GM12878 (cell line): ENCODE measurements at regions not wholly inside any gene's neighbourhood (a gene's known extent, or its start where the extent isn't known, plus 50 kb on each side); places are given as distances from the start of the nearest gene placed in this dataset.
"Not testable (repeated sequence)": the region's sequence is repeated elsewhere in the genome, so short reads cannot be mapped to it uniquely, and the experiment has no call there.

Experiments
- CREB1 ChIP-seq: IDR thresholded peaks from 2 replicates; pipeline ENCODE4 v1.6.1; 2012; ENCODE audit warnings: low read depth, mild to moderate bottlenecking, inconsistent platforms
- CTCF ChIP-seq, 3 experiments: IDR thresholded peaks in 2 of 3; conservative IDR thresholded peaks in 1 of 3; 2 replicates each; pipeline ENCODE4 v1.5.1; 2011; ENCODE audit warnings: low read depth in 3 of 3, low read length in 3 of 3, mild to moderate bottlenecking in 3 of 3, control low read depth in 2 of 3, moderate library complexity in 2 of 3, inconsistent platforms in 1 of 3, mixed read lengths in 1 of 3; ENCODE audit not compliant: control insufficient read depth in 2 of 3, insufficient read depth in 1 of 3; ENCODE audit errors: extremely low read depth in 1 of 3
- IRF3 ChIP-seq: fragments of 450-650 bp; IDR thresholded peaks from 2 replicates; pipeline ENCODE4 v1.6.1; 2014; ENCODE audit warnings: mild to moderate bottlenecking
- JUND ChIP-seq: IDR thresholded peaks from 2 replicates; pipeline ENCODE4 v1.6.1; 2012; ENCODE audit warnings: low read depth, mild to moderate bottlenecking, low read length, improper control_type of control experiment, moderate library complexity
- MYB ChIP-seq: fragments of 150-350 bp; IDR thresholded peaks from 2 replicates; pipeline ENCODE4 v1.6.1; 2014; ENCODE audit warnings: mild to moderate bottlenecking, low read depth, low read length, borderline replicate concordance
- NFYB ChIP-seq: IDR thresholded peaks from 2 replicates; pipeline ENCODE4 v1.6.1; 2011; ENCODE audit warnings: low read depth, mild to moderate bottlenecking, low read length, improper control_type of control experiment, moderate library complexity; ENCODE audit not compliant: insufficient read depth
- POLR2A ChIP-seq: IDR thresholded peaks from 2 replicates; pipeline ENCODE4 v1.6.1; 2011; ENCODE audit warnings: low read depth, mild to moderate bottlenecking, low read length
- RAD21 ChIP-seq: IDR thresholded peaks from 2 replicates; pipeline ENCODE4 v1.6.1; 2011; ENCODE audit warnings: mild to moderate bottlenecking, low read depth, low read length, moderate library complexity; ENCODE audit not compliant: insufficient read depth
- SIX5 ChIP-seq: IDR thresholded peaks from 2 replicates; pipeline ENCODE4 v1.6.1; 2011; ENCODE audit warnings: mild to moderate bottlenecking, low read depth, low read length, moderate library complexity; ENCODE audit not compliant: severe bottlenecking
- SUPT20H ChIP-seq: IDR thresholded peaks from 2 replicates; pipeline ENCODE4 v1.6.1; 2011; ENCODE audit warnings: low read depth, mild to moderate bottlenecking, low read length, moderate library complexity, borderline replicate concordance; ENCODE audit not compliant: control insufficient read depth
- YY1 ChIP-seq: IDR thresholded peaks from 2 replicates; pipeline ENCODE4 v1.6.1; 2011; ENCODE audit warnings: low read depth, mild to moderate bottlenecking, low read length

GRCh38 chr1:143799568-143800187 is 172.1 kb downstream of the FAM72C start:
- TF ChIP-seq POLR2A; MYB; CTCF (IDR thresholded peaks at IDR 0.05 in 2 of 3, conservative IDR thresholded peaks at IDR 0.05 in 1 of 3; ENCODE audit: control insufficient read depth in 2 of 3, extremely low read depth in 1 of 3, insufficient read depth in 1 of 3, low read depth in 3 of 3, low read length in 3 of 3); CREB1; YY1; SIX5; NFYB; JUND; RAD21; SUPT20H; IRF3: not testable (repeated sequence)
